GM12878 (cell line): ENCODE measurements at regions not wholly inside any gene's neighbourhood (a gene's known extent, or its start where the extent isn't known, plus 50 kb on each side); places are given as distances from the start of the nearest gene placed in this dataset.

Experiments
- CHD1 ChIP-seq: IDR thresholded peaks from 2 replicates; pipeline ENCODE4 v1.6.1; 2012; ENCODE audit warnings: low read depth, low read length, improper control_type of control experiment
- CTCF ChIP-seq, 3 experiments: IDR thresholded peaks in 2 of 3; conservative IDR thresholded peaks in 1 of 3; 2 replicates each; pipeline ENCODE4 v1.5.1; 2011; ENCODE audit warnings: low read depth in 3 of 3, low read length in 3 of 3, mild to moderate bottlenecking in 3 of 3, control low read depth in 2 of 3, moderate library complexity in 2 of 3, inconsistent platforms in 1 of 3, mixed read lengths in 1 of 3; ENCODE audit not compliant: control insufficient read depth in 2 of 3, insufficient read depth in 1 of 3; ENCODE audit errors: extremely low read depth in 1 of 3
- EZH2 ChIP-seq: IDR thresholded peaks from 2 replicates; pipeline ENCODE4 v1.6.1; 2012; ENCODE audit warnings: low read depth, mild to moderate bottlenecking, control low read depth, inconsistent platforms, low read length, borderline replicate concordance; ENCODE audit not compliant: control insufficient read depth
- POLR2AphosphoS5 ChIP-seq: IDR thresholded peaks from 2 replicates; pipeline ENCODE4 v1.6.1; 2011; ENCODE audit warnings: mild to moderate bottlenecking, low read length, inconsistent platforms
- RAD21 ChIP-seq: IDR thresholded peaks from 2 replicates; pipeline ENCODE4 v1.6.1; 2011; ENCODE audit warnings: mild to moderate bottlenecking, low read depth, low read length, moderate library complexity; ENCODE audit not compliant: insufficient read depth
- SUZ12 ChIP-seq: fragments of 200-600 bp; sonication (generic); IDR thresholded peaks from one replicate; pipeline ENCODE4 v1.6.1; 2018; ENCODE audit warnings: antibody characterized with exemption, mild to moderate bottlenecking; ENCODE audit not compliant: unreplicated experiment
- WRNIP1 ChIP-seq: IDR thresholded peaks from 2 replicates; pipeline ENCODE4 v1.6.1; 2011; ENCODE audit warnings: low read depth, low read length, improper control_type of control experiment, borderline replicate concordance
- ZBTB33 ChIP-seq: fragments of 450-650 bp; IDR thresholded peaks from 2 replicates; pipeline ENCODE4 v1.6.1; 2017; ENCODE audit warnings: mild to moderate bottlenecking

- TF ChIP-seq CTCF (IDR thresholded peaks at IDR 0.05 in 2 of 3, conservative IDR thresholded peaks at IDR 0.05 in 1 of 3; ENCODE audit: control insufficient read depth in 2 of 3, extremely low read depth in 1 of 3, insufficient read depth in 1 of 3, low read depth in 3 of 3, low read length in 3 of 3), result no peak
- no peak for TF ChIP-seq ZBTB33
- no peak for TF ChIP-seq SUZ12
- no peak for TF ChIP-seq EZH2
- no peak for TF ChIP-seq RAD21
- TF ChIP-seq POLR2AphosphoS5, result no peak
- TF ChIP-seq CHD1, result no peak
- no peak for TF ChIP-seq WRNIP1
Observed at GRCh38 chr16:76816475-76816874, 374.5 kb upstream of the MON1B start.
